GM18858 (cell line): ENCODE measurements at regions not wholly inside any gene's neighbourhood (a gene's known extent, or its start where the extent isn't known, plus 50 kb on each side); places are given as distances from the start of the nearest gene placed in this dataset.
"Not testable (repeated sequence)": the region's sequence is repeated elsewhere in the genome, so short reads cannot be mapped to it uniquely, and the experiment has no call there.

Source experiments
- ATAC-seq: cut with Tn5 transposase; IDR thresholded peaks from one replicate; pipeline ENCODE4 v1.9.1; 2021; ENCODE audit not compliant: unreplicated experiment

GRCh38 chr4:129248621-129249020 lies 152.7 kb downstream of the C4orf33 start:
- no peak for ATAC-seq

GRCh38 chr4:129254126-129254525 lies 158.2 kb downstream of the C4orf33 start:
- no peak for ATAC-seq

GRCh38 chr4:129254526-129254925 lies 158.6 kb downstream of the C4orf33 start:
- no peak for ATAC-seq

GRCh38 chr4:129261584-129261983 lies 165.6 kb downstream of the C4orf33 start:
- no peak for ATAC-seq

GRCh38 chr4:129264008-129264657 lies 168.2 kb downstream of the C4orf33 start:
- ATAC-seq = peak; percentile 96

- ATAC-seq = no peak
These were observed 182.9 kb downstream of the C4orf33 start for GRCh38 chr4:129278868-129279267.

GRCh38 chr4:129282293-129282692 lies 186.3 kb downstream of the C4orf33 start:
- no peak for ATAC-seq

GRCh38 chr4:129292194-129292593 lies 196.2 kb downstream of the C4orf33 start:
- ATAC-seq = not testable (repeated sequence)

- ATAC-seq = no peak
These were observed 218.8 kb downstream of the C4orf33 start for GRCh38 chr4:129314781-129315180.

- no peak for ATAC-seq
These were observed 227.0 kb downstream of the C4orf33 start for GRCh38 chr4:129322920-129323319.

GRCh38 chr4:129323658-129324057 lies 227.7 kb downstream of the C4orf33 start:
- ATAC-seq = no peak

GRCh38 chr4:129326571-129327460 lies 230.9 kb downstream of the C4orf33 start:
- ATAC-seq = no peak

GRCh38 chr4:129327637-129328036 lies 231.7 kb downstream of the C4orf33 start:
- ATAC-seq = no peak

GRCh38 chr4:129328162-129328561 lies 232.2 kb downstream of the C4orf33 start:
- ATAC-seq = no peak

- no peak for ATAC-seq
These were observed 238.2 kb downstream of the C4orf33 start for GRCh38 chr4:129334136-129334535.

GRCh38 chr4:129335276-129335675 lies 239.3 kb downstream of the C4orf33 start:
- ATAC-seq = no peak

- ATAC-seq = no peak
These were observed 239.9 kb downstream of the C4orf33 start for GRCh38 chr4:129335818-129336217.

- ATAC-seq = no peak
These were observed 240.7 kb downstream of the C4orf33 start for GRCh38 chr4:129336457-129337227.

GRCh38 chr4:129337228-129337620 lies 241.3 kb downstream of the C4orf33 start:
- ATAC-seq = no peak

GRCh38 chr4:129342819-129343408 lies 247.0 kb downstream of the C4orf33 start:
- no peak for ATAC-seq

GRCh38 chr4:129344058-129344457 lies 248.1 kb downstream of the C4orf33 start:
- no peak for ATAC-seq
